CD8-positive, alpha-beta memory T cell (primary cell): ENCODE measurements at regions not wholly inside any gene's neighbourhood (a gene's known extent, or its start where the extent isn't known, plus 50 kb on each side); places are given as distances from the start of the nearest gene placed in this dataset.
"Not testable (repeated sequence)": the region's sequence is repeated elsewhere in the genome, so short reads cannot be mapped to it uniquely, and the experiment has no call there.

Experiments
- CTCF ChIA-PET: fragments of 350-600 bp; sonication (Branson Sonifier 250); formaldehyde crosslinking; loops from one replicate; lab custom pipeline; 2021; ENCODE audit warnings: antibody characterized with exemption; lab: Charles Lee
- POLR2A ChIA-PET: fragments of 350-600 bp; sonication (Branson Sonifier 250); formaldehyde crosslinking; loops from one replicate; lab custom pipeline; 2021; ENCODE audit warnings: antibody characterized with exemption; lab: Charles Lee
- DNase-seq, 5 donors: peaks; one replicate each; pipeline versions ENCODE4 v3.0.0 to v3.0.0-alpha.2; 2020 to 2022; ENCODE audit warnings: mixed read lengths in 1 of 5
- H3K27ac ChIP-seq: one replicate; pipeline ENCODE4 v1.7.0; 2013; ENCODE audit warnings: low read depth, mild to moderate bottlenecking, low read length, moderate library complexity
- H3K27me3 ChIP-seq: 2 replicates; pipeline ENCODE4 v1.7.0; 2013; ENCODE audit warnings: low read length, mild to moderate bottlenecking; ENCODE audit not compliant: insufficient read depth, poor library complexity, severe bottlenecking
- H3K36me3 ChIP-seq: 2 replicates; pipeline ENCODE4 v1.7.0; 2013; ENCODE audit warnings: mild to moderate bottlenecking, low read length, moderate library complexity; ENCODE audit not compliant: insufficient read depth
- H3K4me1 ChIP-seq: 2 replicates; pipeline ENCODE4 v1.7.0; 2013; ENCODE audit warnings: mild to moderate bottlenecking, low read length, moderate library complexity; ENCODE audit not compliant: insufficient read depth
- H3K4me3 ChIP-seq: 2 replicates; pipeline ENCODE4 v1.7.0; 2013; ENCODE audit warnings: mild to moderate bottlenecking, low read length
- H3K9me3 ChIP-seq: 2 replicates; pipeline ENCODE4 v1.7.0; 2013; ENCODE audit warnings: mild to moderate bottlenecking, low read length
- H3K27ac Mint-ChIP-seq, 8 donors: one replicate each; pipeline ENCODE4 v1.8.0; 2020 to 2021; ENCODE audit warnings: mixed read lengths in 8 of 8, mild to moderate bottlenecking in 6 of 8, inconsistent platforms in 3 of 8, moderate library complexity in 3 of 8
- H3K27me3 Mint-ChIP-seq, 2 donors: one replicate each; pipeline ENCODE4 v1.8.0; 2020 to 2021; ENCODE audit warnings: mixed read lengths in 2 of 2, mild to moderate bottlenecking in 1 of 2, moderate library complexity in 1 of 2
- H3K36me3 Mint-ChIP-seq, 3 donors: one replicate each; pipeline ENCODE4 v1.8.0; 2020 to 2021; ENCODE audit warnings: mixed read lengths in 3 of 3, inconsistent platforms in 1 of 3, mild to moderate bottlenecking in 1 of 3
- H3K4me1 Mint-ChIP-seq, 3 donors: one replicate each; pipeline ENCODE4 v1.8.0; 2020 to 2021; ENCODE audit warnings: mixed read lengths in 3 of 3, inconsistent platforms in 1 of 3, mild to moderate bottlenecking in 1 of 3
- H3K4me3 Mint-ChIP-seq, 7 donors: one replicate each; pipeline ENCODE4 v1.8.0; 2020 to 2021; ENCODE audit warnings: mixed read lengths in 7 of 7, mild to moderate bottlenecking in 6 of 7, moderate library complexity in 4 of 7, inconsistent platforms in 2 of 7
- H3K9me3 Mint-ChIP-seq, 5 donors: one replicate each; pipeline ENCODE4 v1.8.0; 2020 to 2022; ENCODE audit warnings: mixed read lengths in 5 of 5, mild to moderate bottlenecking in 3 of 5, moderate library complexity in 2 of 5, inconsistent platforms in 1 of 5

GRCh38 chrX:447052-447451, 60.3 kb upstream of the PPP2R3B start:
- no peak overlapping the region for H3K27ac Mint-ChIP-seq
- peaks cover 0 to 1% of the 10 kb centered on the region in 2 donors for H3K27me3 Mint-ChIP-seq
- peaks cover 0 to 3% (median 0%) of the 10 kb centered on the region in 5 donors for H3K9me3 Mint-ChIP-seq
- Histone ChIP-seq H3K27ac (no peak overlapping the region), H3K27me3 (no peaks in the 10 kb centered on the region), H3K9me3 (no peaks in the 10 kb centered on the region), H3K4me1 (no peaks in the 10 kb centered on the region), H3K4me3 (no peak overlapping the region), H3K36me3 (no peaks in the 10 kb centered on the region)
- ChIA-PET POLR2A (no interaction called here), CTCF (no interaction called here)
- no peak for DNase-seq
- no peak overlapping the region for H3K4me3 Mint-ChIP-seq
- no peaks in the 10 kb centered on the region for H3K4me1 Mint-ChIP-seq
- H3K36me3 Mint-ChIP-seq: peaks cover 0 to 4% (median 0%) of the 10 kb centered on the region in 3 donors

GRCh38 chrX:451750-452149, 65.0 kb upstream of the PPP2R3B start:
- H3K36me3 Mint-ChIP-seq, H3K4me1 Mint-ChIP-seq, H3K4me3 ChIP-seq, H3K4me3 Mint-ChIP-seq, POLR2A ChIA-PET, H3K27ac Mint-ChIP-seq, H3K27me3 ChIP-seq, H3K4me1 ChIP-seq, H3K36me3 ChIP-seq, H3K9me3 Mint-ChIP-seq, H3K27ac ChIP-seq, CTCF ChIA-PET, H3K9me3 ChIP-seq, DNase-seq: not testable (repeated sequence)
- peaks cover 12 to 17% of the 10 kb centered on the region in 2 donors for H3K27me3 Mint-ChIP-seq

- no peak for DNase-seq
- Mint-ChIP-seq H3K36me3 (peaks cover 0 to 4% (median 0%) of the 10 kb centered on the region in 3 donors), H3K27me3 (peaks cover 19 to 24% of the 10 kb centered on the region in 2 donors), H3K4me3 (no peak overlapping the region), H3K4me1 (no peaks in the 10 kb centered on the region), H3K27ac (no peak overlapping the region), H3K9me3 (peaks cover 0 to 7% (median 4%) of the 10 kb centered on the region in 5 donors)
- Histone ChIP-seq H3K9me3 (no peaks in the 10 kb centered on the region), H3K4me3 (no peak overlapping the region), H3K27me3 (no peaks in the 10 kb centered on the region), H3K27ac (no peak overlapping the region), H3K4me1 (no peaks in the 10 kb centered on the region), H3K36me3 (no peaks in the 10 kb centered on the region)
- CTCF ChIA-PET: no interaction called here
- POLR2A ChIA-PET: no interaction called here
Observed at GRCh38 chrX:452598-452997, 65.9 kb upstream of the PPP2R3B start.

- H3K4me1 Mint-ChIP-seq, H3K4me3 Mint-ChIP-seq, H3K36me3 ChIP-seq, DNase-seq, H3K4me3 ChIP-seq, H3K27ac ChIP-seq, POLR2A ChIA-PET, H3K9me3 ChIP-seq, H3K4me1 ChIP-seq, H3K36me3 Mint-ChIP-seq, H3K9me3 Mint-ChIP-seq, CTCF ChIA-PET, H3K27me3 ChIP-seq: not testable (repeated sequence)
- Mint-ChIP-seq H3K27ac (peak overlapping the region in 1 of 8 donors; percentile 12), H3K27me3 (peaks cover 19 to 24% of the 10 kb centered on the region in 2 donors)
Observed at GRCh38 chrX:454514-454913, 67.8 kb upstream of the PPP2R3B start.

- CTCF ChIA-PET: no interaction called here
- H3K27ac ChIP-seq: no peak overlapping the region
- H3K27me3 Mint-ChIP-seq: peaks cover 19 to 24% of the 10 kb centered on the region in 2 donors
- no peaks in the 10 kb centered on the region for H3K27me3 ChIP-seq
- no peaks in the 10 kb centered on the region for H3K4me1 Mint-ChIP-seq
- H3K27ac Mint-ChIP-seq: no peak overlapping the region
- no peaks in the 10 kb centered on the region for H3K36me3 ChIP-seq
- H3K9me3 ChIP-seq: no peaks in the 10 kb centered on the region
- H3K36me3 Mint-ChIP-seq: peaks cover 0 to 4% (median 0%) of the 10 kb centered on the region in 3 donors
- no peak overlapping the region for H3K4me3 Mint-ChIP-seq
- no peak overlapping the region for H3K4me3 ChIP-seq
- H3K4me1 ChIP-seq: no peaks in the 10 kb centered on the region
- peaks cover 0 to 7% (median 4%) of the 10 kb centered on the region in 5 donors for H3K9me3 Mint-ChIP-seq
- POLR2A ChIA-PET: no interaction called here
- no peak for DNase-seq
Observed at GRCh38 chrX:455199-455598, 68.5 kb upstream of the PPP2R3B start.

- H3K4me3 Mint-ChIP-seq: no peak overlapping the region
- Histone ChIP-seq H3K36me3 (no peaks in the 10 kb centered on the region), H3K4me3 (no peak overlapping the region), H3K9me3 (no peaks in the 10 kb centered on the region), H3K4me1 (no peaks in the 10 kb centered on the region), H3K27ac (no peak overlapping the region), H3K27me3 (no peaks in the 10 kb centered on the region)
- peaks cover 0 to 7% (median 4%) of the 10 kb centered on the region in 5 donors for H3K9me3 Mint-ChIP-seq
- H3K4me1 Mint-ChIP-seq: no peaks in the 10 kb centered on the region
- DNase-seq: no peak
- no peak overlapping the region for H3K27ac Mint-ChIP-seq
- H3K36me3 Mint-ChIP-seq: peaks cover 0 to 4% (median 0%) of the 10 kb centered on the region in 3 donors
- H3K27me3 Mint-ChIP-seq: peaks cover 19 to 24% of the 10 kb centered on the region in 2 donors
- ChIA-PET CTCF (no interaction called here), POLR2A (no interaction called here)
Observed at GRCh38 chrX:455673-456072, 69.0 kb upstream of the PPP2R3B start.

GRCh38 chrX:456146-456545, 69.4 kb upstream of the PPP2R3B start:
- ChIA-PET POLR2A (no interaction called here), CTCF (no interaction called here)
- Mint-ChIP-seq H3K4me3 (no peak overlapping the region), H3K27ac (no peak overlapping the region), H3K36me3 (peaks cover 0 to 4% (median 0%) of the 10 kb centered on the region in 3 donors), H3K9me3 (peaks cover 0 to 7% (median 4%) of the 10 kb centered on the region in 5 donors), H3K27me3 (peaks cover 19 to 24% of the 10 kb centered on the region in 2 donors), H3K4me1 (no peaks in the 10 kb centered on the region)
- Histone ChIP-seq H3K27ac (no peak overlapping the region), H3K4me1 (no peaks in the 10 kb centered on the region), H3K27me3 (no peaks in the 10 kb centered on the region), H3K4me3 (no peak overlapping the region), H3K9me3 (no peaks in the 10 kb centered on the region), H3K36me3 (no peaks in the 10 kb centered on the region)
- no peak for DNase-seq

- H3K27me3 ChIP-seq: no peaks in the 10 kb centered on the region
- H3K4me1 ChIP-seq: no peaks in the 10 kb centered on the region
- no peak overlapping the region for H3K27ac ChIP-seq
- no peak overlapping the region for H3K4me3 Mint-ChIP-seq
- no peaks in the 10 kb centered on the region for H3K9me3 ChIP-seq
- H3K27ac Mint-ChIP-seq: no peak overlapping the region
- H3K27me3 Mint-ChIP-seq: peaks cover 20 to 24% of the 10 kb centered on the region in 2 donors
- ChIA-PET CTCF (no interaction called here), POLR2A (no interaction called here)
- no peak overlapping the region for H3K4me3 ChIP-seq
- H3K9me3 Mint-ChIP-seq: peaks cover 0 to 9% (median 4%) of the 10 kb centered on the region in 5 donors
- DNase-seq: no peak
- peaks cover 0 to 4% (median 0%) of the 10 kb centered on the region in 3 donors for H3K36me3 Mint-ChIP-seq
- no peaks in the 10 kb centered on the region for H3K4me1 Mint-ChIP-seq
- no peaks in the 10 kb centered on the region for H3K36me3 ChIP-seq
Observed at GRCh38 chrX:456551-457291, 70.0 kb upstream of the PPP2R3B start.
